K562 (cell line): ENCODE measurements at regions not wholly inside any gene's neighbourhood (a gene's known extent, or its start where the extent isn't known, plus 50 kb on each side); places are given as distances from the start of the nearest gene placed in this dataset.

ENCODE experiments used
- ESRRA ChIP-seq: fragments of 450-650 bp; IDR thresholded peaks from 2 replicates; pipeline ENCODE4 v1.6.1; 2014; ENCODE audit warnings: low read depth, mild to moderate bottlenecking, moderate library complexity, borderline replicate concordance
- ILK ChIP-seq: fragments of 450-650 bp; IDR thresholded peaks from 2 replicates; pipeline ENCODE4 v1.6.1; 2016; ENCODE audit warnings: missing genetic modification characterization, low read depth, mild to moderate bottlenecking, missing compliant biosample characterization, moderate library complexity, borderline replicate concordance
- KAT7 ChIP-seq: sonication (generic); formaldehyde crosslinking; IDR thresholded peaks from 2 replicates; pipeline ENCODE4 v1.8.0; 2022; ENCODE audit warnings: missing genetic modification reagents, mild to moderate bottlenecking, borderline replicate concordance
- KDM1A ChIP-seq, 2 experiments: fragments of 450-650 bp; IDR thresholded peaks; 2 replicates each; pipeline ENCODE4 v1.6.1; 2016; ENCODE audit warnings: mild to moderate bottlenecking in 2 of 2
- LARP7 ChIP-seq: fragments of 450-650 bp; IDR thresholded peaks from 2 replicates; pipeline ENCODE4 v1.6.1; 2016
- LCOR ChIP-seq: sonication (generic); formaldehyde crosslinking; IDR thresholded peaks from 2 replicates; pipeline ENCODE4 v1.8.0; 2022; ENCODE audit warnings: mild to moderate bottlenecking, missing genetic modification reagents
- MCM5 ChIP-seq: fragments of 450-650 bp; IDR thresholded peaks from 2 replicates; pipeline ENCODE4 v1.6.1; 2016; ENCODE audit warnings: low read depth
- MITF ChIP-seq: IDR thresholded peaks from 2 replicates; pipeline ENCODE4 v1.6.1; 2014; ENCODE audit warnings: antibody characterized with exemption
- MTA3 ChIP-seq: fragments of 450-650 bp; formaldehyde crosslinking; IDR thresholded peaks from 2 replicates; pipeline ENCODE4 v1.6.1; 2017; ENCODE audit warnings: mild to moderate bottlenecking, borderline replicate concordance
- MXI1 ChIP-seq: IDR thresholded peaks from 2 replicates; pipeline ENCODE4 v1.6.1; 2011; ENCODE audit warnings: low read depth, mild to moderate bottlenecking, improper control_type of control experiment, low read length
- POLR2B ChIP-seq: fragments of 450-650 bp; IDR thresholded peaks from 2 replicates; pipeline ENCODE4 v1.6.1; 2018; ENCODE audit warnings: low read depth; ENCODE audit not compliant: partially characterized antibody
- PRMT5 ChIP-seq: sonication (generic); formaldehyde crosslinking; IDR thresholded peaks from 2 replicates; pipeline ENCODE4 v1.5.0; 2020; ENCODE audit warnings: missing genetic modification reagents
- RBM22 ChIP-seq: fragments of 200-400 bp; formaldehyde crosslinking; IDR thresholded peaks from 2 replicates; pipeline ENCODE4 v1.6.1; 2018; ENCODE audit warnings: low read length, low read depth; ENCODE audit not compliant: poor library complexity, severe bottlenecking
- SMAD3 ChIP-seq: fragments of 450-650 bp; formaldehyde crosslinking; conservative IDR thresholded peaks from 2 replicates; pipeline ENCODE4 v1.4.0; 2020; ENCODE audit warnings: mild to moderate bottlenecking
- STAT6 ChIP-seq: sonication (generic); formaldehyde crosslinking; IDR thresholded peaks from 2 replicates; pipeline ENCODE4 v1.8.1; 2023; ENCODE audit warnings: mild to moderate bottlenecking, missing genetic modification reagents
- TCF15 ChIP-seq: fragments of 250-450 bp; sonication (Bioruptor Pico); IDR thresholded peaks from 2 replicates; pipeline ENCODE4 v1.8.0; 2022; ENCODE audit warnings: moderate library complexity, mild to moderate bottlenecking, inconsistent platforms
- TSC22D4 ChIP-seq: fragments of 450-650 bp; IDR thresholded peaks from 2 replicates; pipeline ENCODE4 v1.6.1; 2016; ENCODE audit warnings: missing genetic modification characterization, missing biosample characterization, control low read depth
- USF2 ChIP-seq: sonication (generic); formaldehyde crosslinking; IDR thresholded peaks from 2 replicates; pipeline ENCODE4 v1.5.0; 2020; ENCODE audit warnings: missing genetic modification reagents
- ZC3H4 ChIP-seq: sonication (generic); formaldehyde crosslinking; IDR thresholded peaks from 2 replicates; pipeline ENCODE4 v1.9.0; 2021; ENCODE audit warnings: missing genetic modification reagents, borderline replicate concordance
- ZKSCAN1 ChIP-seq: fragments of 150-350 bp; IDR thresholded peaks from 2 replicates; pipeline ENCODE4 v1.6.1; 2016; ENCODE audit warnings: low read depth, low read length
- ZNF174 ChIP-seq: fragments of 250-450 bp; sonication (Bioruptor Pico); IDR thresholded peaks from 2 replicates; pipeline ENCODE4 v1.4.0; 2020; ENCODE audit warnings: mild to moderate bottlenecking
- ZNF551 ChIP-seq: fragments of 250-450 bp; sonication (Bioruptor Pico); IDR thresholded peaks from 2 replicates; pipeline ENCODE4 v1.5.0; 2021; ENCODE audit warnings: mild to moderate bottlenecking, moderate library complexity
- ZNF589 ChIP-seq: fragments of 200-800 bp; sonication (Bioruptor generic); IDR thresholded peaks from 2 replicates; pipeline ENCODE4 v1.6.1; 2016; ENCODE audit warnings: low read depth, missing genetic modification characterization, missing compliant biosample characterization

GRCh38 chr7:10779465-10780399, 193.9 kb upstream of the PHF14 start (continued):
- TF ChIP-seq USF2 (CRISPR knock-in tag) (peak; percentile 87), ZNF174 (CRISPR knock-in tag) (no peak), KDM1A (IDR thresholded peaks at IDR 0.05) (no peak), MTA3 (no peak), STAT6 (peak; percentile 24; the same call in 1 of the 2 replicates), RBM22 (no peak), LCOR (CRISPR knock-in tag) (no peak), ZNF589 (CRISPR knock-in tag) (peak; percentile 70), PRMT5 (CRISPR knock-in tag) (no peak), ESRRA (no peak), MCM5 (no peak), SMAD3 (CRISPR knock-in tag) (no peak), ZKSCAN1 (no peak), ZNF551 (CRISPR knock-in tag) (no peak), TCF15 (CRISPR knock-in tag) (no peak), ILK (tag) (no peak), LARP7 (no peak), ZC3H4 (no peak), MITF (no peak), POLR2B (peak; percentile 53), MXI1 (no peak), TSC22D4 (tag) (no peak), KAT7 (no peak)
